Neural crest cell (in vitro differentiated cells): ENCODE measurements at regions not wholly inside any gene's neighbourhood (a gene's known extent, or its start where the extent isn't known, plus 50 kb on each side); places are given as distances from the start of the nearest gene placed in this dataset.

Experiments
- DNase-seq: peaks from one replicate; pipeline ENCODE4 v3.0.0; 2021; ENCODE audit warnings: low read depth, mixed read lengths, low spot score
- H3K27ac Mint-ChIP-seq: one replicate; pipeline ENCODE4 v1.8.0; 2021; ENCODE audit warnings: mild to moderate bottlenecking, mixed read lengths; ENCODE audit not compliant: unreplicated experiment
- H3K27me3 Mint-ChIP-seq: 2 replicates; pipeline ENCODE4 v1.8.0; 2021; ENCODE audit warnings: low read depth, mild to moderate bottlenecking, mixed read lengths
- H3K36me3 Mint-ChIP-seq: 2 replicates; pipeline ENCODE4 v1.8.0; 2021; ENCODE audit warnings: low read depth, mild to moderate bottlenecking, mixed read lengths
- H3K4me1 Mint-ChIP-seq: 2 replicates; pipeline ENCODE4 v1.8.0; 2021; ENCODE audit warnings: mixed read lengths
- H3K4me3 Mint-ChIP-seq: one replicate; pipeline ENCODE4 v1.8.0; 2021; ENCODE audit warnings: mild to moderate bottlenecking, mixed read lengths
- H3K9me3 Mint-ChIP-seq: 2 replicates; pipeline ENCODE4 v1.8.0; 2021; ENCODE audit warnings: mixed read lengths
- TF ChIP-seq, protein P1 (sequence below): fragments of 200-600 bp; sonication (generic); conservative IDR thresholded peaks from 2 replicates; pipeline ENCODE4 v1.5.0; 2021; ENCODE audit warnings: antibody characterized with exemption, mild to moderate bottlenecking

DNA sequence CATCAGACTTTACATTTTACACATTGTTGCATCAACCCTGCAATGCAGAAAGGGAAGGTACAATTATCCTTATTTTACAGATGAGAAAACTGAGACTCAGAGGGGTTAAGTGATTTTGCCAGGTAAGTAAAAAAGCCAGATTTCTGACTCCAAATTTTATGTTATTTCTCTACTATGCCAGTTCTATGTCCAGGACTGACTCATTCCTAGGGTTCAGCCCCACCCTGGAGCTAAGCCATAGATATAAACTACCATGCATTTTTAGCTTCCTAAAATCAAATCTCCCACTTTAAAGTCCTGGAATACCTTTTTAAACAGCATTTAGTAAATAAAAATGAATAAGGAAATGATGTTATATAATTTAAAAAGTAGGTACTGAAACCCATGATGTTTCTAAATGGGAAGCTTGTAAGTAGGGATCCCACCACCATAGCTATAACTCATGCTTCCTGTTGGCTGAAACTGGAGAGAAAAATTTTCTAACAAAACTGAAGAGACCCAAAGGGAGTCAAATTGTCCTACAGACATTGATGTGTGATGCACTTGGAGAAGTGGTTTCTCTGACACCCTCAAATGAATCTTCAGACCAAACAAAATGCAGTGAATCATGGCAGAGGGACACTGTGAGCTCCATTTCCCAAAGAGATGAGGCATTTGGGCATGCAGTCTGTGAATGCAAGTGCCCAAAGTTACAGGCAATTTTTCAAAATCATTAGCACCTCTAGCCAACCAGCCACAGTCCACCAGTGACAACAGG is 301.7 kb upstream of the UMPS start:
- TF ChIP-seq, protein P1, sequence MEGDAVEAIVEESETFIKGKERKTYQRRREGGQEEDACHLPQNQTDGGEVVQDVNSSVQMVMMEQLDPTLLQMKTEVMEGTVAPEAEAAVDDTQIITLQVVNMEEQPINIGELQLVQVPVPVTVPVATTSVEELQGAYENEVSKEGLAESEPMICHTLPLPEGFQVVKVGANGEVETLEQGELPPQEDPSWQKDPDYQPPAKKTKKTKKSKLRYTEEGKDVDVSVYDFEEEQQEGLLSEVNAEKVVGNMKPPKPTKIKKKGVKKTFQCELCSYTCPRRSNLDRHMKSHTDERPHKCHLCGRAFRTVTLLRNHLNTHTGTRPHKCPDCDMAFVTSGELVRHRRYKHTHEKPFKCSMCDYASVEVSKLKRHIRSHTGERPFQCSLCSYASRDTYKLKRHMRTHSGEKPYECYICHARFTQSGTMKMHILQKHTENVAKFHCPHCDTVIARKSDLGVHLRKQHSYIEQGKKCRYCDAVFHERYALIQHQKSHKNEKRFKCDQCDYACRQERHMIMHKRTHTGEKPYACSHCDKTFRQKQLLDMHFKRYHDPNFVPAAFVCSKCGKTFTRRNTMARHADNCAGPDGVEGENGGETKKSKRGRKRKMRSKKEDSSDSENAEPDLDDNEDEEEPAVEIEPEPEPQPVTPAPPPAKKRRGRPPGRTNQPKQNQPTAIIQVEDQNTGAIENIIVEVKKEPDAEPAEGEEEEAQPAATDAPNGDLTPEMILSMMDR, result no peak
- DNase-seq, result no peak
- Mint-ChIP-seq H3K4me1 (no peaks in the 10 kb centered on the region), H3K9me3 (no peaks in the 10 kb centered on the region), H3K4me3 (no peak overlapping the region), H3K36me3 (peaks cover 4% of the 10 kb centered on the region), H3K27ac (no peak overlapping the region), H3K27me3 (no peaks in the 10 kb centered on the region)

DNA sequence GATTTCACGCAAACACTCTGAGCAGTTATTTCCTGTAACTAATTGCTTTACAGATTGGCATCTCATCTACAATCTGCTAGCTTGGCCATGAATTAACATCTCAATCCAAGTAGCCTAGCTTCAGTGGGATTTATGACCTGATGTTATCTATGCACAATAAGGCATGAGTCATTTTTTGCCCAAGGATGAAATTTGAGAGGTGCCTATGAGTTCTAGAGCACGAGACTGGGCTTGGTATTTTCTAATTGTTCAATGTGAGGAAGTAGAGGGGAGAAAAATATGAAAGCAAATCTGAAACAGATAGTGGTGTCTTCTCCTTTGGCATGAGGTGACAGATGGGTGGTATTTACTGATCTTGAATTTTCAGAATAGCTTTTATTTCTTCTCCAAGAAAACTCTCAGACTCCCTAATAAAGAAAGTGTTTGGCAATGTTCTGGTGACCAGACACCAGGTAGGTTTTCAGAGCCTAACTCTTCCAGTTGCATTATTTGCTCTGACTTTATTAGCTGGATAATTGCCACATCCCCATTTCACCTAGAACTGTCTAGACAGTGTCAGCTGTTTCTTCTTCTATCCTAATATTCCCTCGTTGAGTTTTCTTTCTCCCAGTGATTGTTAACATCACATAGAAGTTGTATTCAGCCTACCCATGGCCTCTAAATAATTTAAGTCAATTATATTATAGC is 301.0 kb upstream of the UMPS start:
- Mint-ChIP-seq H3K4me3 (no peak overlapping the region), H3K27ac (no peak overlapping the region), H3K36me3 (peaks cover 6% of the 10 kb centered on the region), H3K9me3 (no peaks in the 10 kb centered on the region), H3K4me1 (no peaks in the 10 kb centered on the region), H3K27me3 (no peaks in the 10 kb centered on the region)
- no peak for DNase-seq
- TF ChIP-seq, protein P1, result no peak

DNA sequence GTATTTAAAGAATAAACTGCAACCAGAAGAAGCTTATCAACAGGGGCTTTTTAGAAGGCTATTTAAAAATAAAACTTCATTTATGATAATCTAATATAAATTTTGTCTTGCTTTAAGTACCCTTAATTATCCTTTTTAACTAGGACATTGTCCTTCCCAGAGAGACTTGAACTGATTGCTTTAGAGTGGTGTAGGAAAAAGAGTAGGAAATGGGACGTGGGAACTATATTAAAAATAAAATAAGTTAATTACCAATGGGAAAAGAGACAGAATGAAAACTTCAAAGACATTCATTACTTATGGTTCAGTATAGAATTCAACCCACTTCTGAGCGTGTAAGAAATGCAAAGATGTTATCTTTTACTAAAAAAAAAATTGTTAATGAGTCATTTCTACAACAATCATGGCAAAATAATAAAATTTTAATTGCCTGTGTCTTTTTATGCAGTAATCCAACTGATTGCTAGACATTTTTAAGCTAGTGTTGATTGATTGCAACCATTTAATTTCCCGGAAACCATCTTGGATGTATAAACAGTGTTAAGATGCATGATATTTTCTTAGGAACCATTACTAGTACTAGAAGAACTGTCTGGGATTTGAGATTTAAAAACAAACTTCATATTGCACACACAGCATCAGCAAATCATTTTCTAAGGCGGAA is 298.8 kb upstream of the UMPS start:
- peaks cover 24% of the 10 kb centered on the region for H3K36me3 Mint-ChIP-seq

DNA sequence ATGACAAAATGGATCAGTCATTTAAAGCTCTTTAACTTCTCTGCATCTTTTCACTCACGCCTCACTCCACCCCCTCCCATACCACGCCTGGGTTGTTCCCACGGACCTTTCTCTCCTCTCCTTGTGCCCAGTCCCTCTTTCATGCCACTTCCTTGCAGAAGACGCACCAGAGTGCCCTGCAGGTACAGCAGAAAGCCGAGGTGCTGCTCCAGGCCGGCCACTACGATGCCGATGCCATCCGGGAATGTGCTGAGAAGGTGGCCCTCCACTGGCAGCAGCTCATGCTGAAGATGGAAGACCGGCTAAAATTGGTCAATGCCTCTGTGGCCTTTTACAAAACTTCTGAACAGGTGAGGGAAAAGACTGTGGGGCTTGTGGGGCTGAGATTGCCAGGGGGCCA is 296.1 kb upstream of the UMPS start:
- H3K27ac Mint-ChIP-seq, result peak overlapping the region; percentile 75
- no peaks in the 10 kb centered on the region for H3K27me3 Mint-ChIP-seq
- H3K4me3 Mint-ChIP-seq, result no peak overlapping the region
- peaks cover 4% of the 10 kb centered on the region for H3K9me3 Mint-ChIP-seq
- TF ChIP-seq, protein P1, result no peak
- H3K36me3 Mint-ChIP-seq, result peaks cover 29% of the 10 kb centered on the region
- no peak for DNase-seq
- H3K4me1 Mint-ChIP-seq, result peaks cover 8% of the 10 kb centered on the region

More for the DNA sequence above, 298.8 kb upstream of the UMPS start:
- no peaks in the 10 kb centered on the region for H3K4me1 Mint-ChIP-seq
- no peak overlapping the region for H3K4me3 Mint-ChIP-seq
- DNase-seq, result no peak
- H3K27ac Mint-ChIP-seq, result no peak overlapping the region
- H3K27me3 Mint-ChIP-seq, result no peaks in the 10 kb centered on the region
- peaks cover 4% of the 10 kb centered on the region for H3K9me3 Mint-ChIP-seq
- TF ChIP-seq, protein P1, result no peak

- no peak for DNase-seq
- H3K4me1 Mint-ChIP-seq, result peaks cover 17% of the 10 kb centered on the region
These were observed 294.8 kb upstream of the UMPS start for GRCh38 chr3:124435467-124435866.

More at GRCh38 chr3:124435467-124435866, 294.8 kb upstream of the UMPS start:
- no peak overlapping the region for H3K4me3 Mint-ChIP-seq
- peaks cover 4% of the 10 kb centered on the region for H3K9me3 Mint-ChIP-seq
- H3K27ac Mint-ChIP-seq, result no peak overlapping the region
- H3K36me3 Mint-ChIP-seq, result peaks cover 31% of the 10 kb centered on the region
- TF ChIP-seq, protein P1, result no peak
- H3K27me3 Mint-ChIP-seq, result no peaks in the 10 kb centered on the region
